Caco-2 (cell line): ENCODE measurements at regions not wholly inside any gene's neighbourhood (a gene's known extent, or its start where the extent isn't known, plus 50 kb on each side); places are given as distances from the start of the nearest gene placed in this dataset.

Experiments used
- BruUV-seq: library from RNA; stranded (reverse); fragments of 400-500 nt; replicated peaks from 2 replicates; lab custom pipeline; 2021; lab: Mats Ljungman, UMichigan
- CTCF ChIA-PET: fragments of 300-600 bp; sonication (Branson Sonifier 250); formaldehyde crosslinking; loops from one replicate; lab custom pipeline; 2022; ENCODE audit warnings: antibody characterized with exemption; lab: Charles Lee
- POLR2A ChIA-PET: fragments of 300-600 bp; sonication (Branson Sonifier 250); formaldehyde crosslinking; loops from one replicate; lab custom pipeline; 2022; ENCODE audit warnings: antibody characterized with exemption; lab: Charles Lee
- DNase-seq, 2 experiments: peaks; one replicate each; pipeline versions ENCODE4 v3.0.0 to v3.0.0-alpha.2; 2020 to 2022
- H3K27me3 ChIP-seq: replicated peaks from 2 replicates; pipeline ENCODE4 v1.6.0; 2011; ENCODE audit warnings: low read length; ENCODE audit not compliant: control insufficient read depth, insufficient read depth
- H3K36me3 ChIP-seq: 2 replicates; pipeline ENCODE4 v1.5.1; 2011; ENCODE audit warnings: low read length; ENCODE audit not compliant: control insufficient read depth, insufficient read depth
- H3K4me1 ChIP-seq: fragments of 250-450 bp; sonication (Bioruptor Pico); 2 replicates; pipeline ENCODE4 v1.5.1; 2020; ENCODE audit warnings: mild to moderate bottlenecking
- H3K4me3 ChIP-seq: 2 replicates; pipeline ENCODE4 v1.5.1; 2011; ENCODE audit warnings: low read depth, mild to moderate bottlenecking, control low read depth, low read length
- H3K9me3 ChIP-seq: fragments of 250-450 bp; sonication (Bioruptor Pico); 2 replicates; pipeline ENCODE4 v1.5.1; 2020; ENCODE audit warnings: mild to moderate bottlenecking, moderate library complexity
- H3K27ac Mint-ChIP-seq: one replicate; pipeline ENCODE4 v1.8.0; 2022; ENCODE audit warnings: mixed read lengths; ENCODE audit not compliant: unreplicated experiment
- H3K27me3 Mint-ChIP-seq: one replicate; pipeline ENCODE4 v1.8.0; 2022; ENCODE audit warnings: mixed read lengths; ENCODE audit not compliant: insufficient read depth, unreplicated experiment
- H3K36me3 Mint-ChIP-seq: one replicate; pipeline ENCODE4 v1.8.0; 2022; ENCODE audit warnings: mild to moderate bottlenecking, mixed read lengths; ENCODE audit not compliant: insufficient read depth, unreplicated experiment
- H3K4me1 Mint-ChIP-seq: one replicate; pipeline ENCODE4 v1.8.0; 2022; ENCODE audit warnings: low read depth, mixed read lengths; ENCODE audit not compliant: unreplicated experiment
- H3K4me3 Mint-ChIP-seq: one replicate; pipeline ENCODE4 v1.8.0; 2022; ENCODE audit warnings: mild to moderate bottlenecking, moderate library complexity, mixed read lengths; ENCODE audit not compliant: unreplicated experiment
- H3K9me3 Mint-ChIP-seq: one replicate; pipeline ENCODE4 v1.8.0; 2022; ENCODE audit warnings: mixed read lengths; ENCODE audit not compliant: unreplicated experiment
- CTCF ChIP-seq, 2 experiments: fragments of 200-600 bp in 1 of 2; IDR thresholded peaks; 1 replicate in 1 of 2; 2 replicates in 1 of 2; pipeline versions ENCODE4 v1.5.1 to v1.8.0; 2011 to 2022; ENCODE audit warnings: antibody characterized with exemption in 1 of 2, control low read depth in 1 of 2, inconsistent platforms in 1 of 2, low read depth in 1 of 2, low read length in 1 of 2, mild to moderate bottlenecking in 1 of 2, moderate library complexity in 1 of 2; ENCODE audit not compliant: insufficient read depth in 1 of 2, severe bottlenecking in 1 of 2, unreplicated experiment in 1 of 2
- intact Hi-C: fragments of 100-400 bp; cut with micrococcal nuclease; formaldehyde crosslinking; loops from one replicate; pipeline ENCODE4 v1.10.0; 2022; ENCODE audit not compliant: unreplicated experiment

GRCh38 chr16:85181739-85182129, 69.5 kb upstream of the CIBAR2 start:
- no peak for TF ChIP-seq CTCF (IDR thresholded peaks at IDR 0.05; ENCODE audit: insufficient read depth in 1 of 2, low read depth in 1 of 2, low read length in 1 of 2, severe bottlenecking in 1 of 2, unreplicated experiment in 1 of 2)
- Histone ChIP-seq H3K4me3 (no peak overlapping the region), H3K27me3 (no peaks in the 10 kb centered on the region), H3K4me1 (no peaks in the 10 kb centered on the region), H3K9me3 (peaks cover 5% of the 10 kb centered on the region; the same call in 1 of the 2 replicates), H3K36me3 (peaks cover 2% of the 10 kb centered on the region; the same call in 1 of the 2 replicates)
- Mint-ChIP-seq H3K36me3 (peaks cover 5% of the 10 kb centered on the region), H3K4me1 (no peaks in the 10 kb centered on the region), H3K27ac (no peak overlapping the region), H3K27me3 (no peaks in the 10 kb centered on the region), H3K9me3 (no peaks in the 10 kb centered on the region), H3K4me3 (no peak overlapping the region)
- intact Hi-C loops = no loop called here
- ChIA-PET POLR2A (no interaction called here), CTCF (no interaction called here)
- no TSS peak for BruUV-seq
- no peak for DNase-seq

- DNase-seq = no peak
- H3K4me1 Mint-ChIP-seq = no peaks in the 10 kb centered on the region
- CTCF ChIA-PET = no interaction called here
- Histone ChIP-seq H3K4me3 (no peak overlapping the region), H3K4me1 (no peaks in the 10 kb centered on the region), H3K9me3 (peaks cover 5% of the 10 kb centered on the region; the same call in 1 of the 2 replicates), H3K36me3 (peaks cover 2% of the 10 kb centered on the region; the same call in 1 of the 2 replicates), H3K27me3 (no peaks in the 10 kb centered on the region)
- TF ChIP-seq CTCF (IDR thresholded peaks at IDR 0.05; ENCODE audit: insufficient read depth in 1 of 2, low read depth in 1 of 2, low read length in 1 of 2, severe bottlenecking in 1 of 2, unreplicated experiment in 1 of 2) = no peak
- no peaks in the 10 kb centered on the region for H3K27me3 Mint-ChIP-seq
- intact Hi-C loops = no loop called here
- POLR2A ChIA-PET = no interaction called here
- no peak overlapping the region for H3K4me3 Mint-ChIP-seq
- H3K9me3 Mint-ChIP-seq = no peaks in the 10 kb centered on the region
- peaks cover 5% of the 10 kb centered on the region for H3K36me3 Mint-ChIP-seq
- no TSS peak for BruUV-seq
- H3K27ac Mint-ChIP-seq = no peak overlapping the region
Measured at GRCh38 chr16:85182286-85182685, 70.0 kb upstream of the CIBAR2 start.

- Mint-ChIP-seq H3K4me3 (no peak overlapping the region), H3K9me3 (no peaks in the 10 kb centered on the region), H3K36me3 (peaks cover 5% of the 10 kb centered on the region), H3K27me3 (no peaks in the 10 kb centered on the region), H3K4me1 (no peaks in the 10 kb centered on the region), H3K27ac (no peak overlapping the region)
- POLR2A ChIA-PET = no interaction called here
- CTCF ChIA-PET = no interaction called here
- BruUV-seq = no TSS peak
- no peaks in the 10 kb centered on the region for H3K27me3 ChIP-seq
- no peak for TF ChIP-seq CTCF (IDR thresholded peaks at IDR 0.05; ENCODE audit: insufficient read depth in 1 of 2, low read depth in 1 of 2, low read length in 1 of 2, severe bottlenecking in 1 of 2, unreplicated experiment in 1 of 2)
- DNase-seq = no peak
- intact Hi-C loops = no loop called here
- no peaks in the 10 kb centered on the region for H3K4me1 ChIP-seq
- H3K36me3 ChIP-seq = peaks cover 2% of the 10 kb centered on the region; the same call in 1 of the 2 replicates
- H3K9me3 ChIP-seq = peaks cover 5% of the 10 kb centered on the region; the same call in 1 of the 2 replicates
- H3K4me3 ChIP-seq = no peak overlapping the region
Measured at GRCh38 chr16:85182774-85183173, 70.5 kb upstream of the CIBAR2 start.
